Chondrocyte (in vitro differentiated cells): ENCODE measurements at regions not wholly inside any gene's neighbourhood (a gene's known extent, or its start where the extent isn't known, plus 50 kb on each side); places are given as distances from the start of the nearest gene placed in this dataset.

Experiments used
- DNase-seq: peaks from one replicate; pipeline ENCODE4 v3.0.0; 2021; ENCODE audit warnings: mixed read lengths, low spot score
- H3K27ac Mint-ChIP-seq: one replicate; pipeline ENCODE4 v1.8.0; 2021; ENCODE audit warnings: mild to moderate bottlenecking, moderate library complexity, mixed read lengths; ENCODE audit not compliant: unreplicated experiment
- H3K27me3 Mint-ChIP-seq: 2 replicates; pipeline ENCODE4 v1.8.0; 2021; ENCODE audit warnings: low read depth, mixed read lengths
- H3K36me3 Mint-ChIP-seq: 2 replicates; pipeline ENCODE4 v1.8.0; 2021; ENCODE audit warnings: low read depth, mixed read lengths
- H3K4me1 Mint-ChIP-seq: 2 replicates; pipeline ENCODE4 v1.8.0; 2021; ENCODE audit warnings: low read depth, mild to moderate bottlenecking, mixed read lengths
- H3K4me3 Mint-ChIP-seq: one replicate; pipeline ENCODE4 v1.8.0; 2021; ENCODE audit warnings: mild to moderate bottlenecking, moderate library complexity, mixed read lengths; ENCODE audit not compliant: unreplicated experiment
- H3K9me3 Mint-ChIP-seq: 2 replicates; pipeline ENCODE4 v1.8.0; 2021; ENCODE audit warnings: low read depth, mixed read lengths
- TF ChIP-seq, protein P1 (sequence below): fragments of 200-600 bp; sonication (generic); IDR thresholded peaks from 2 replicates; pipeline ENCODE4 v1.5.0; 2021; ENCODE audit warnings: antibody characterized with exemption, mild to moderate bottlenecking, moderate library complexity

DNA sequence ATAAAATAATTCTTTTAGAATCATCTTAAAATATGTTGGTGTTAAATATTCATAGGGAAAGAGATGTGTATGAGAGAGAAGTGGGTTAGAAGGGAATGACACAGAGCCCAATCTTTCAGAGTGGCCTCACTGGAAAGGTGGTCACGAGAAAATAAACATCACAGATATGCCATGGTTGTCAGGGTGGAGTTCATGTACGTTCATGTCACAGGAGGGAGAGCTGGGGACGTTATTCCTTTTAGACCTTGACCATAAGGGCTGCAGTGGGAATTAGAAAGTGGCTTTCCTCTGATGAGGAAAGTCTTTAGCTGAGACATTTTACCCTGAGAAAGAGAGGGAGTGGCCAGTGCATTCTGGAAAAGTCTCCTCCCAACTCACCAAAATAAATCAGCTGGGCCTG, 90.6 kb upstream of the TNR start:
- TF ChIP-seq, protein P1, sequence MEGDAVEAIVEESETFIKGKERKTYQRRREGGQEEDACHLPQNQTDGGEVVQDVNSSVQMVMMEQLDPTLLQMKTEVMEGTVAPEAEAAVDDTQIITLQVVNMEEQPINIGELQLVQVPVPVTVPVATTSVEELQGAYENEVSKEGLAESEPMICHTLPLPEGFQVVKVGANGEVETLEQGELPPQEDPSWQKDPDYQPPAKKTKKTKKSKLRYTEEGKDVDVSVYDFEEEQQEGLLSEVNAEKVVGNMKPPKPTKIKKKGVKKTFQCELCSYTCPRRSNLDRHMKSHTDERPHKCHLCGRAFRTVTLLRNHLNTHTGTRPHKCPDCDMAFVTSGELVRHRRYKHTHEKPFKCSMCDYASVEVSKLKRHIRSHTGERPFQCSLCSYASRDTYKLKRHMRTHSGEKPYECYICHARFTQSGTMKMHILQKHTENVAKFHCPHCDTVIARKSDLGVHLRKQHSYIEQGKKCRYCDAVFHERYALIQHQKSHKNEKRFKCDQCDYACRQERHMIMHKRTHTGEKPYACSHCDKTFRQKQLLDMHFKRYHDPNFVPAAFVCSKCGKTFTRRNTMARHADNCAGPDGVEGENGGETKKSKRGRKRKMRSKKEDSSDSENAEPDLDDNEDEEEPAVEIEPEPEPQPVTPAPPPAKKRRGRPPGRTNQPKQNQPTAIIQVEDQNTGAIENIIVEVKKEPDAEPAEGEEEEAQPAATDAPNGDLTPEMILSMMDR: no peak
- DNase-seq: no peak
- H3K27ac Mint-ChIP-seq: no peak overlapping the region
- peaks cover 2% of the 10 kb centered on the region for H3K27me3 Mint-ChIP-seq
- no peaks in the 10 kb centered on the region for H3K36me3 Mint-ChIP-seq
- H3K4me1 Mint-ChIP-seq: no peaks in the 10 kb centered on the region
- peaks cover 2% of the 10 kb centered on the region for H3K9me3 Mint-ChIP-seq
- H3K4me3 Mint-ChIP-seq: no peak overlapping the region

DNA sequence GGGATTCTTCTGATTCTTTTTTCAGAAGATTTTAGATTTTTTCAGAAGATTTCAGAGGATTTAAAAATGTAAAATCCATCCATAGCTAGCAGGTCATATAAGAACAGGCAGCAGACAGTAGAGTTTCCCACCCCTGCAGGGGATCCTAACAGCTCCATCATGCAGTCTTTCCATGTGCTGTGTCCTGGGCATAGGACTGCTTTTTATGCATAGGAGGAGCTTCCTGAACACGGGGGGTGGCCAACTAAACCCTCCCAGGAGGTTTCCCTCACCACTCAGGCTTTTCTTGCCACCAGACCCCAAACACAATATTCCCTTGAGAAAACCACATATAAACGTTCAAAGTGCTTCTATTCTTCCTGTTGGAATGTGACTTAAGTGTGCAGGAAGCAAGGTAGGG, 90.1 kb upstream of the TNR start:
- H3K4me3 Mint-ChIP-seq: no peak overlapping the region
- peaks cover 2% of the 10 kb centered on the region for H3K9me3 Mint-ChIP-seq
- peaks cover 2% of the 10 kb centered on the region for H3K27me3 Mint-ChIP-seq
- TF ChIP-seq, protein P1: no peak
- no peak overlapping the region for H3K27ac Mint-ChIP-seq
- H3K4me1 Mint-ChIP-seq: no peaks in the 10 kb centered on the region
- no peaks in the 10 kb centered on the region for H3K36me3 Mint-ChIP-seq
- no peak for DNase-seq

DNA sequence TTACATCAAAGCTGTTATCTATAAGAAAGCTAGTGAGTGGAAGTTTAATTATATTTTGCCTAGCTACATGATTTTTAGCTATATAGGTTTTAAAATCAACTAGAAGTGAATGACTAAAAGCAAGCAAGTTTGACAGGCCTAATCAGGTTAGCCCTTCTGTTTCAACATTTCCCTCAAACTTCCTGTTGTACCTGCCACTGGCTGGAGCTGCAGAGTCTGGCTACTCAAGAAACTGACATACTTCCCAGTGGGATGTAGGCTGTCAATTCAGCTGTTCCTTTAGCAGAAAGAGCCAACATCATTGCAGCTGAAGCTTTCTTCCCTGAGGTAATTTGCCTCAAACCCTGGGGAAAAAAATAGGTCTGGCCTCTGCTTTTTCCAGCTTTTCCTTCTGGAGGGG, 87.1 kb upstream of the TNR start:
- Mint-ChIP-seq H3K27ac (no peak overlapping the region), H3K36me3 (no peaks in the 10 kb centered on the region), H3K4me1 (no peaks in the 10 kb centered on the region), H3K27me3 (peaks cover 7% of the 10 kb centered on the region), H3K9me3 (peaks cover 2% of the 10 kb centered on the region), H3K4me3 (no peak overlapping the region)
- TF ChIP-seq, protein P1: no peak
- DNase-seq: no peak

DNA sequence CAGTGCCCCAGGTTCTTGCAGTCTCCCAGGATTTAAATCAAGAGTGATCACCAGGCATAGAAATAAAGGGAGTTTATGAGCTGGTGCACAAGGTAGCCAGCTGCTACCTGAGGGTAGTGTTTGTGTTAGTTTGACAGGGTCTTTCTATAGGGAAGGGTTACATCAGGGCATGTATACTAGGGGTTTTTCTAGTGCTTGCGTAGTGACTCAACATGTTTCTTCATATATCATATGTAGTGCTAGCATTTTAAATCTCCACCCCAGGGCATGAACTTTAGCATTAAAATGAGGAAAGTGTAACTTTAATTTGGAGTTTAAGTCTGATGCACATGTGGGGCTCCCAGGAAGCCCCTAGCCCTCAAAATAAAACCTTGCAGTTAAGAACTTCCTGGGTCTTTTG, 86.5 kb upstream of the TNR start:
- Mint-ChIP-seq H3K4me3 (no peak overlapping the region), H3K27ac (no peak overlapping the region)

GRCh38 chr1:175826705-175827104, 83.3 kb upstream of the TNR start:
- no peaks in the 10 kb centered on the region for H3K4me1 Mint-ChIP-seq
- no peak for DNase-seq
- TF ChIP-seq, protein P1: no peak
- H3K4me3 Mint-ChIP-seq: no peak overlapping the region
- no peaks in the 10 kb centered on the region for H3K9me3 Mint-ChIP-seq
- no peak overlapping the region for H3K27ac Mint-ChIP-seq
- peaks cover 6% of the 10 kb centered on the region for H3K27me3 Mint-ChIP-seq
- no peaks in the 10 kb centered on the region for H3K36me3 Mint-ChIP-seq

More for the DNA sequence above, 86.5 kb upstream of the TNR start:
- no peak for DNase-seq
- TF ChIP-seq, protein P1: no peak
- Mint-ChIP-seq H3K9me3 (peaks cover 2% of the 10 kb centered on the region), H3K36me3 (no peaks in the 10 kb centered on the region), H3K27me3 (peaks cover 7% of the 10 kb centered on the region), H3K4me1 (no peaks in the 10 kb centered on the region)
